MM.1S (cell line): ENCODE measurements at regions not wholly inside any gene's neighbourhood (a gene's known extent, or its start where the extent isn't known, plus 50 kb on each side); places are given as distances from the start of the nearest gene placed in this dataset.

Experiments
- DNase-seq: peaks from one replicate; pipeline ENCODE4 v3.0.0-alpha.2; 2015
- H2AFZ ChIP-seq: fragments of 300-600 bp; sonication (generic); 2 replicates; pipeline ENCODE4 v1.6.0; 2016; ENCODE audit warnings: antibody characterized with exemption, low read length
- H3F3A ChIP-seq: fragments of 300-600 bp; sonication (generic); 2 replicates; pipeline ENCODE4 v1.6.1; 2016; ENCODE audit warnings: mild to moderate bottlenecking, antibody characterized with exemption, low read length, moderate library complexity, mixed read lengths; ENCODE audit not compliant: insufficient read depth
- H3K27ac ChIP-seq: fragments of 300-600 bp; sonication (generic); 2 replicates; pipeline ENCODE4 v1.5.1; 2016; ENCODE audit warnings: mild to moderate bottlenecking, low read length
- H3K27me3 ChIP-seq: fragments of 300-600 bp; sonication (generic); replicated peaks from 2 replicates; pipeline ENCODE4 v1.6.0; 2016; ENCODE audit warnings: low read length; ENCODE audit not compliant: insufficient read depth
- H3K36me3 ChIP-seq: fragments of 300-600 bp; sonication (generic); replicated peaks from 2 replicates; pipeline ENCODE4 v1.6.1; 2016; ENCODE audit warnings: mild to moderate bottlenecking, low read length, mixed read lengths; ENCODE audit not compliant: insufficient read depth
- H3K4me1 ChIP-seq: fragments of 300-600 bp; sonication (generic); 2 replicates; pipeline ENCODE4 v1.6.1; 2016; ENCODE audit warnings: low read length, mixed read lengths
- H3K4me2 ChIP-seq: fragments of 300-600 bp; sonication (generic); 2 replicates; pipeline ENCODE4 v1.6.0; 2016; ENCODE audit warnings: low read depth, low read length
- H3K4me3 ChIP-seq: fragments of 300-600 bp; sonication (generic); 2 replicates; pipeline ENCODE4 v1.5.1; 2016; ENCODE audit warnings: low read length, mixed read lengths
- H3K79me2 ChIP-seq: fragments of 300-600 bp; sonication (generic); 2 replicates; pipeline ENCODE4 v1.6.1; 2016; ENCODE audit warnings: mixed run types, low read length, mixed read lengths
- H3K9ac ChIP-seq: fragments of 300-600 bp; sonication (generic); 2 replicates; pipeline ENCODE4 v1.6.1; 2016; ENCODE audit warnings: low read length, mixed read lengths
- H3K9me2 ChIP-seq: fragments of 300-600 bp; sonication (generic); replicated peaks from 2 replicates; pipeline ENCODE4 v1.6.1; 2016; ENCODE audit warnings: mild to moderate bottlenecking, low read length, mixed read lengths; ENCODE audit not compliant: insufficient read depth
- H3K9me3 ChIP-seq: fragments of 300-600 bp; sonication (generic); replicated peaks from 2 replicates; pipeline ENCODE4 v1.6.1; 2016; ENCODE audit warnings: mild to moderate bottlenecking, low read length, mixed read lengths; ENCODE audit not compliant: insufficient read depth
- H4K20me1 ChIP-seq: fragments of 300-600 bp; sonication (generic); 2 replicates; pipeline ENCODE4 v1.6.1; 2016; ENCODE audit warnings: mild to moderate bottlenecking, low read length, moderate library complexity, mixed read lengths; ENCODE audit not compliant: insufficient read depth
- EZH2 ChIP-seq: fragments of 300-600 bp; sonication (generic); optimal IDR thresholded peaks from 2 replicates; pipeline ENCODE3; 2017; ENCODE audit warnings: low read depth, mild to moderate bottlenecking, antibody characterized with exemption, low read length, mixed read lengths
- EZH2phosphoT487 ChIP-seq: fragments of 300-600 bp; sonication (generic); IDR thresholded peaks from 2 replicates; pipeline ENCODE4 v1.6.1; 2018; ENCODE audit warnings: antibody characterized with exemption, low read length
- TF ChIP-seq, protein P1 (sequence below): fragments of 300-600 bp; sonication (generic); IDR thresholded peaks from 2 replicates; pipeline ENCODE4 v1.5.1; 2016; ENCODE audit warnings: antibody characterized with exemption, low read length, mixed read lengths

DNA sequence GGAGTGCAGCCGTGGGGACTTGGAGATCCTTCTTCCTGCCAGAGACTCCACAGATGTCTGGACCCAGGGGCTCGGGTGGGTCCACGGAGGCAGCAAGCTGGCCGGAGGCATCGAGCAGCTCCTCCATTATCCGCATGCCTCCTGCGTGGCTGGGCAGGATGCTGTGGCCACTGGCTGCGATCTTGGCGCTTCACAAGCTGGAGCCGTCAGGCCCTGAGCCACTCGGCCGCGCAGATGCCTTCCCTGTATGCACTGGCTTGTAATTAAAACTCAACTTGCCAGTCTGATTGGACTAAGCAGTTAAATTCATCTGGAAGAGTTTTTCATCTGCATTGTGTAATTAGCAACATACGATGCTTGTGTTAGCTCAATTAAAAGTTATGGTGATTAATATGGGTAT is 151.5 kb downstream of the AACS start:
- H3K9me3 ChIP-seq = no peaks in the 10 kb centered on the region
- no peak overlapping the region for H3K4me2 ChIP-seq
- DNase-seq = no peak
- no peak overlapping the region for H3K27ac ChIP-seq
- H3K4me3 ChIP-seq = no peak overlapping the region
- H2AFZ ChIP-seq = no peak overlapping the region
- no peaks in the 10 kb centered on the region for H3K79me2 ChIP-seq
- no peaks in the 10 kb centered on the region for H3K27me3 ChIP-seq
- H3K4me1 ChIP-seq = no peaks in the 10 kb centered on the region
- H3K9me2 ChIP-seq = no peaks in the 10 kb centered on the region
- no peaks in the 10 kb centered on the region for H4K20me1 ChIP-seq
- TF ChIP-seq, protein P1, sequence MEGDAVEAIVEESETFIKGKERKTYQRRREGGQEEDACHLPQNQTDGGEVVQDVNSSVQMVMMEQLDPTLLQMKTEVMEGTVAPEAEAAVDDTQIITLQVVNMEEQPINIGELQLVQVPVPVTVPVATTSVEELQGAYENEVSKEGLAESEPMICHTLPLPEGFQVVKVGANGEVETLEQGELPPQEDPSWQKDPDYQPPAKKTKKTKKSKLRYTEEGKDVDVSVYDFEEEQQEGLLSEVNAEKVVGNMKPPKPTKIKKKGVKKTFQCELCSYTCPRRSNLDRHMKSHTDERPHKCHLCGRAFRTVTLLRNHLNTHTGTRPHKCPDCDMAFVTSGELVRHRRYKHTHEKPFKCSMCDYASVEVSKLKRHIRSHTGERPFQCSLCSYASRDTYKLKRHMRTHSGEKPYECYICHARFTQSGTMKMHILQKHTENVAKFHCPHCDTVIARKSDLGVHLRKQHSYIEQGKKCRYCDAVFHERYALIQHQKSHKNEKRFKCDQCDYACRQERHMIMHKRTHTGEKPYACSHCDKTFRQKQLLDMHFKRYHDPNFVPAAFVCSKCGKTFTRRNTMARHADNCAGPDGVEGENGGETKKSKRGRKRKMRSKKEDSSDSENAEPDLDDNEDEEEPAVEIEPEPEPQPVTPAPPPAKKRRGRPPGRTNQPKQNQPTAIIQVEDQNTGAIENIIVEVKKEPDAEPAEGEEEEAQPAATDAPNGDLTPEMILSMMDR = no peak
- TF ChIP-seq EZH2phosphoT487 (no peak), EZH2 (no peak)
- no peaks in the 10 kb centered on the region for H3F3A ChIP-seq
- H3K36me3 ChIP-seq = no peaks in the 10 kb centered on the region
- H3K9ac ChIP-seq = no peak overlapping the region

- Histone ChIP-seq H3K4me2 (no peak overlapping the region), H3F3A (no peaks in the 10 kb centered on the region), H3K4me3 (no peak overlapping the region), H3K79me2 (no peaks in the 10 kb centered on the region), H3K9me2 (no peaks in the 10 kb centered on the region), H4K20me1 (no peaks in the 10 kb centered on the region), H3K9me3 (no peaks in the 10 kb centered on the region), H3K36me3 (no peaks in the 10 kb centered on the region), H3K27ac (no peak overlapping the region), H3K27me3 (no peaks in the 10 kb centered on the region), H2AFZ (no peak overlapping the region), H3K4me1 (no peaks in the 10 kb centered on the region), H3K9ac (no peak overlapping the region)
- DNase-seq = no peak
- TF ChIP-seq EZH2 = no peak
- TF ChIP-seq, protein P1 = no peak
- TF ChIP-seq EZH2phosphoT487 = no peak
Observed at GRCh38 chr12:125217308-125217707, 152.1 kb downstream of the AACS start.

- Histone ChIP-seq H3K27me3 (no peaks in the 10 kb centered on the region), H4K20me1 (no peaks in the 10 kb centered on the region), H3F3A (no peaks in the 10 kb centered on the region), H3K36me3 (no peaks in the 10 kb centered on the region), H3K9me2 (no peaks in the 10 kb centered on the region), H3K27ac (no peak overlapping the region), H3K4me1 (no peaks in the 10 kb centered on the region), H2AFZ (no peak overlapping the region), H3K4me2 (no peak overlapping the region), H3K9me3 (no peaks in the 10 kb centered on the region), H3K9ac (no peak overlapping the region), H3K4me3 (no peak overlapping the region), H3K79me2 (no peaks in the 10 kb centered on the region)
- no peak for TF ChIP-seq EZH2
- TF ChIP-seq EZH2phosphoT487 = no peak
- TF ChIP-seq, protein P1 = no peak
- no peak for DNase-seq
Observed at GRCh38 chr12:125218952-125219351, 153.7 kb downstream of the AACS start.
